Keratinocyte (primary cell): ENCODE measurements at regions not wholly inside any gene's neighbourhood (a gene's known extent, or its start where the extent isn't known, plus 50 kb on each side); places are given as distances from the start of the nearest gene placed in this dataset.

Experiments used
- EZH2 ChIP-seq: IDR thresholded peaks from one replicate; pipeline ENCODE4 v1.6.1; 2012; ENCODE audit warnings: inconsistent platforms, mild to moderate bottlenecking, low read length, moderate library complexity
- TF ChIP-seq, protein P1 (sequence below), 3 experiments: IDR thresholded peaks in 1 of 3; conservative IDR thresholded peaks in 1 of 3; optimal IDR thresholded peaks in 1 of 3; 2 replicates in 2 of 3; 3 replicates in 1 of 3; pipeline versions ENCODE3 to v1.5.1; 2011; ENCODE audit warnings: low read length in 3 of 3, mild to moderate bottlenecking in 3 of 3, moderate library complexity in 2 of 3, control low read depth in 1 of 3, inconsistent platforms in 1 of 3; ENCODE audit not compliant: insufficient read depth in 2 of 3; ENCODE audit errors: extremely low read depth in 1 of 3

DNA sequence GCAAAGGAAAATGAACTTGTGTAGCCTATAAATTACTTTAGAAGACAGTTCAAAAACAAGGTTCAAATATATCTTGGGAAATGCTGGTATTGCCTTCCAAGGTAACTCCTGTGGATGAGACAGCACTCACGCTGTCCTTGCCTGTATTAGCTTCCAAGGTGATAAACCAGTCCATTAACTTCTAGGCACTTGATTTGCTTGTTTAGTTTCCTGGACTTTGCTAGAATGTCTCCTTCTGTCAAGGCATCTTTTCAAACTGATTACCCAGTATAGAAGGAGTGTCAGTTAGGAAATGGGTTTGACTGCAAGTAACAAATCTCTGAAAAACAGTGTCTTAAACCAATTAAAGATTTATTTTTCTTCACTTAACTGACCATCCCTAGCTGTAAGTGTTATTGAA lies 103.4 kb upstream of the SLC22A23 start:
- TF ChIP-seq, protein P1, sequence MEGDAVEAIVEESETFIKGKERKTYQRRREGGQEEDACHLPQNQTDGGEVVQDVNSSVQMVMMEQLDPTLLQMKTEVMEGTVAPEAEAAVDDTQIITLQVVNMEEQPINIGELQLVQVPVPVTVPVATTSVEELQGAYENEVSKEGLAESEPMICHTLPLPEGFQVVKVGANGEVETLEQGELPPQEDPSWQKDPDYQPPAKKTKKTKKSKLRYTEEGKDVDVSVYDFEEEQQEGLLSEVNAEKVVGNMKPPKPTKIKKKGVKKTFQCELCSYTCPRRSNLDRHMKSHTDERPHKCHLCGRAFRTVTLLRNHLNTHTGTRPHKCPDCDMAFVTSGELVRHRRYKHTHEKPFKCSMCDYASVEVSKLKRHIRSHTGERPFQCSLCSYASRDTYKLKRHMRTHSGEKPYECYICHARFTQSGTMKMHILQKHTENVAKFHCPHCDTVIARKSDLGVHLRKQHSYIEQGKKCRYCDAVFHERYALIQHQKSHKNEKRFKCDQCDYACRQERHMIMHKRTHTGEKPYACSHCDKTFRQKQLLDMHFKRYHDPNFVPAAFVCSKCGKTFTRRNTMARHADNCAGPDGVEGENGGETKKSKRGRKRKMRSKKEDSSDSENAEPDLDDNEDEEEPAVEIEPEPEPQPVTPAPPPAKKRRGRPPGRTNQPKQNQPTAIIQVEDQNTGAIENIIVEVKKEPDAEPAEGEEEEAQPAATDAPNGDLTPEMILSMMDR (optimal IDR thresholded peaks at IDR 0.05 in 1 of 3, IDR thresholded peaks at IDR 0.05 in 1 of 3, conservative IDR thresholded peaks at IDR 0.05 in 1 of 3; ENCODE audit: extremely low read depth in 1 of 3, insufficient read depth in 2 of 3, low read length in 3 of 3): no peak
- no peak for TF ChIP-seq EZH2
